DND-41 (cell line): ENCODE measurements at regions not wholly inside any gene's neighbourhood (a gene's known extent, or its start where the extent isn't known, plus 50 kb on each side); places are given as distances from the start of the nearest gene placed in this dataset.

ENCODE experiments used
- ATAC-seq: fragments of 200-7000 bp; cut with Tn5 transposase; 3 replicates; pipeline ENCODE4 v1.9.1; 2021; ENCODE audit warnings: low read depth; ENCODE audit not compliant: insufficient read depth
- DNase-seq: peaks from one replicate; pipeline ENCODE4 v3.0.0-alpha.2; 2020
- H2AFZ ChIP-seq: 2 replicates; pipeline ENCODE4 v1.6.0; 2012; ENCODE audit warnings: low read depth, low read length
- H3K27ac ChIP-seq: 2 replicates; pipeline ENCODE4 v1.5.1; 2012; ENCODE audit warnings: low read length, inconsistent platforms
- H3K27me3 ChIP-seq: fragments of 200-600 bp; sonication (generic); 2 replicates; pipeline ENCODE4 v1.6.0; 2012; ENCODE audit warnings: low read length, mild to moderate bottlenecking, inconsistent platforms; ENCODE audit not compliant: insufficient read depth, poor library complexity
- H3K36me3 ChIP-seq: 2 replicates; pipeline ENCODE4 v1.5.1; 2012; ENCODE audit warnings: low read length, inconsistent platforms; ENCODE audit not compliant: insufficient read depth
- H3K4me1 ChIP-seq: 2 replicates; pipeline ENCODE4 v1.5.1; 2012; ENCODE audit warnings: mild to moderate bottlenecking, low read length; ENCODE audit not compliant: insufficient read depth
- H3K4me2 ChIP-seq: 2 replicates; pipeline ENCODE4 v1.6.0; 2012; ENCODE audit warnings: mild to moderate bottlenecking, moderate library complexity, low read length, inconsistent platforms; ENCODE audit not compliant: insufficient read depth
- H3K4me3 ChIP-seq, 2 experiments: fragments of 200-600 bp in 1 of 2; shearing (Covaris generic) in 1 of 2; 2 replicates each; pipeline ENCODE4 v1.5.1; 2012 to 2016; ENCODE audit warnings: inconsistent platforms in 2 of 2, low read length in 2 of 2, mild to moderate bottlenecking in 2 of 2, low read depth in 1 of 2, moderate library complexity in 1 of 2
- H3K79me2 ChIP-seq: 2 replicates; pipeline ENCODE4 v1.6.0; 2012; ENCODE audit warnings: low read length, inconsistent platforms; ENCODE audit not compliant: insufficient read depth
- H3K9ac ChIP-seq: 2 replicates; pipeline ENCODE4 v1.6.0; 2012; ENCODE audit warnings: low read depth, mild to moderate bottlenecking, inconsistent platforms, low read length, moderate library complexity
- H3K9me3 ChIP-seq: 2 replicates; pipeline ENCODE4 v1.5.1; 2012; ENCODE audit warnings: low read length, moderate library complexity, mild to moderate bottlenecking, inconsistent platforms; ENCODE audit not compliant: insufficient read depth, severe bottlenecking
- H4K20me1 ChIP-seq: 2 replicates; pipeline ENCODE4 v1.6.0; 2012; ENCODE audit warnings: low read length; ENCODE audit not compliant: insufficient read depth
- CTCF ChIP-seq: IDR thresholded peaks from 2 replicates; pipeline ENCODE4 v1.5.1; 2012; ENCODE audit warnings: borderline replicate concordance, low read length, moderate library complexity, mild to moderate bottlenecking; ENCODE audit not compliant: poor library complexity, severe bottlenecking; ENCODE audit errors: extremely low read depth
- EZH2 ChIP-seq: IDR thresholded peaks from 3 replicates; pipeline ENCODE4 v1.6.1; 2012; ENCODE audit warnings: borderline replicate concordance, low read depth, mild to moderate bottlenecking, moderate library complexity, low read length, inconsistent platforms; ENCODE audit not compliant: severe bottlenecking

- Histone ChIP-seq H3K9ac (no peak overlapping the region), H3K27ac (no peak overlapping the region), H3K36me3 (no peaks in the 10 kb centered on the region), H3K4me3 (no peak overlapping the region), H4K20me1 (peaks cover under 1% of the 10 kb centered on the region; the same call in 1 of the 2 replicates), H3K4me1 (no peaks in the 10 kb centered on the region), H2AFZ (no peak overlapping the region), H3K79me2 (no peaks in the 10 kb centered on the region), H3K9me3 (no peaks in the 10 kb centered on the region), H3K27me3 (peaks cover 2% of the 10 kb centered on the region), H3K4me2 (no peak overlapping the region)
- ATAC-seq (no peak), DNase-seq (no peak)
- TF ChIP-seq CTCF (no peak), EZH2 (no peak)
Measured at GRCh38 chr1:36571106-36571505, 88.4 kb upstream of the CSF3R start.

- H4K20me1 ChIP-seq: no peaks in the 10 kb centered on the region
- no peaks in the 10 kb centered on the region for H3K36me3 ChIP-seq
- DNase-seq (no peak), ATAC-seq (no peak)
- H3K4me1 ChIP-seq: no peaks in the 10 kb centered on the region
- H3K79me2 ChIP-seq: no peaks in the 10 kb centered on the region
- H3K9me3 ChIP-seq: no peaks in the 10 kb centered on the region
- H2AFZ ChIP-seq: no peak overlapping the region
- H3K27me3 ChIP-seq: peaks cover 2% of the 10 kb centered on the region
- H3K4me2 ChIP-seq: no peak overlapping the region
- H3K9ac ChIP-seq: no peak overlapping the region
- no peak overlapping the region for H3K27ac ChIP-seq
- no peak overlapping the region for H3K4me3 ChIP-seq
- no peak for TF ChIP-seq EZH2
- TF ChIP-seq CTCF: no peak
Measured at GRCh38 chr1:36570478-36571060, 87.9 kb upstream of the CSF3R start.

GRCh38 chr1:36570006-36570405 lies 87.3 kb upstream of the CSF3R start:
- no peaks in the 10 kb centered on the region for H3K9me3 ChIP-seq
- no peak overlapping the region for H3K4me2 ChIP-seq
- ATAC-seq (no peak), DNase-seq (no peak)
- peaks cover 2% of the 10 kb centered on the region for H3K27me3 ChIP-seq
- TF ChIP-seq CTCF (no peak), EZH2 (no peak)
- no peak overlapping the region for H2AFZ ChIP-seq
- H3K27ac ChIP-seq: no peak overlapping the region
- no peaks in the 10 kb centered on the region for H3K4me1 ChIP-seq
- H4K20me1 ChIP-seq: no peaks in the 10 kb centered on the region
- H3K79me2 ChIP-seq: no peaks in the 10 kb centered on the region
- no peak overlapping the region for H3K4me3 ChIP-seq
- no peaks in the 10 kb centered on the region for H3K36me3 ChIP-seq
- H3K9ac ChIP-seq: no peak overlapping the region
